ENCODE measurements at regions not wholly inside any gene's neighbourhood (a gene's known extent, or its start where the extent isn't known, plus 50 kb on each side); places are given as distances from the start of the nearest gene placed in this dataset.
"Not testable (repeated sequence)": the region's sequence is repeated elsewhere in the genome, so short reads cannot be mapped to it uniquely, and the experiment has no call there.

- peak; percentile 53 for DNase-seq
Observed at GRCh38 chr1:67532452-67533216, 102.4 kb upstream of the SERBP1 start.

- peak; percentile 21 for DNase-seq
Observed at GRCh38 chr1:67534627-67535065, 104.4 kb upstream of the SERBP1 start.

- DNase-seq, result peak; percentile 5
Observed at GRCh38 chr1:67535474-67535873, 105.3 kb upstream of the SERBP1 start.

- DNase-seq, result peak; percentile 78
Observed at GRCh38 chr1:67536957-67537666, 106.9 kb upstream of the SERBP1 start.

GRCh38 chr1:67537667-67538018 lies 107.4 kb upstream of the SERBP1 start:
- DNase-seq, result peak; percentile 78

GRCh38 chr1:67540025-67540732 lies 110.0 kb upstream of the SERBP1 start:
- no peak for DNase-seq

- no peak for DNase-seq
Observed at GRCh38 chr1:67540733-67541125, 110.5 kb upstream of the SERBP1 start.

- DNase-seq, result no peak
Observed at GRCh38 chr1:67542747-67543146, 112.5 kb upstream of the SERBP1 start.

- DNase-seq, result no peak
Observed at GRCh38 chr1:67544921-67545320, 114.7 kb upstream of the SERBP1 start.

- DNase-seq, result no peak
Observed at GRCh38 chr1:67545364-67545763, 115.2 kb upstream of the SERBP1 start.

- no peak for DNase-seq
Observed at GRCh38 chr1:67551375-67551774, 121.2 kb upstream of the SERBP1 start.

GRCh38 chr1:67552336-67552759 lies 122.1 kb upstream of the SERBP1 start:
- no peak for DNase-seq

- not testable (repeated sequence) for DNase-seq
Observed at GRCh38 chr1:67554204-67554603, 124.0 kb upstream of the SERBP1 start.

- DNase-seq, result no peak
Observed at GRCh38 chr1:67555461-67556296, 125.5 kb upstream of the SERBP1 start.

- no peak for DNase-seq
Observed at GRCh38 chr1:67556297-67556900, 126.2 kb upstream of the SERBP1 start.

- DNase-seq, result no peak
Observed at GRCh38 chr1:67557696-67558448, 127.1 kb upstream of the GADD45A start.

- DNase-seq, result no peak
Observed at GRCh38 chr1:67558449-67559193, 126.4 kb upstream of the GADD45A start.

GRCh38 chr1:67559222-67559700 lies 125.7 kb upstream of the GADD45A start:
- no peak for DNase-seq

GRCh38 chr1:67560580-67561255 lies 124.3 kb upstream of the GADD45A start:
- DNase-seq, result no peak

- peak; percentile 80 for DNase-seq
Observed at GRCh38 chr1:67561704-67562113, 123.3 kb upstream of the GADD45A start.

Measured in NCI-H1092 treated with DMSO at 0.1 percent for 48 hours (cell line).